ENCODE measurements at regions not wholly inside any gene's neighbourhood (a gene's known extent, or its start where the extent isn't known, plus 50 kb on each side); places are given as distances from the start of the nearest gene placed in this dataset.

DNA sequence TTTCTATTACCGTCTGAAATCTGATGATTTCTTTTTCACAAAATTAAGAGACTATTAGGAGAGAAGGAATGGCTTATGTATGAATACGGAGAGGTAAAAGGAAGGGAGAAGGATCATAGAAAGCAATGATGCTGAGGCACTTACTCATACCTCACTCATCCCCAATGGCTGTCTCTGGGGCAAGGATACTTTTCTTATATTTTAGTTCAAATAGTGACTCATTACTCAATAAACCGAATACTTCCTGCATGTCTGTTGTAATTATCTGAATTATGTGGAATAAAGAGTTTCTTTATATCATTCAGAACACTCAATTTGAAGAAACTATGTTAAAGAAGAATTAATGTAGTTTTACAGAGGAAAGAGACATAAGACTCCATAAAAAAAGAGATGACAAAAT is 284.5 kb upstream of the NUDT12 start:
- TF ChIP-seq CTCF (IDR thresholded peaks at IDR 0.05; ENCODE audit: extremely low read depth in 1 of 2, insufficient read depth in 1 of 2, low read depth in 1 of 2, low read length in 2 of 2) (no peak), EZH2 (IDR thresholded peaks at IDR 0.05; ENCODE audit: borderline replicate concordance, low read depth, low read length, severe bottlenecking) (no peak), POLR2A (IDR thresholded peaks at IDR 0.05; ENCODE audit: low read depth, low read length) (no peak), MAX (IDR thresholded peaks at IDR 0.05; ENCODE audit: insufficient read depth, insufficient read length) (no peak)

All from endothelial cell of umbilical vein (primary cell).